ENCODE measurements at regions not wholly inside any gene's neighbourhood (a gene's known extent, or its start where the extent isn't known, plus 50 kb on each side); places are given as distances from the start of the nearest gene placed in this dataset.
"Not testable (repeated sequence)": the region's sequence is repeated elsewhere in the genome, so short reads cannot be mapped to it uniquely, and the experiment has no call there.

- not testable (repeated sequence) for DNase-seq (ENCODE audit: low spot score)
These were observed 98.1 kb upstream of the SIMC1 start for GRCh38 chr5:176140138-176140537.

DNA sequence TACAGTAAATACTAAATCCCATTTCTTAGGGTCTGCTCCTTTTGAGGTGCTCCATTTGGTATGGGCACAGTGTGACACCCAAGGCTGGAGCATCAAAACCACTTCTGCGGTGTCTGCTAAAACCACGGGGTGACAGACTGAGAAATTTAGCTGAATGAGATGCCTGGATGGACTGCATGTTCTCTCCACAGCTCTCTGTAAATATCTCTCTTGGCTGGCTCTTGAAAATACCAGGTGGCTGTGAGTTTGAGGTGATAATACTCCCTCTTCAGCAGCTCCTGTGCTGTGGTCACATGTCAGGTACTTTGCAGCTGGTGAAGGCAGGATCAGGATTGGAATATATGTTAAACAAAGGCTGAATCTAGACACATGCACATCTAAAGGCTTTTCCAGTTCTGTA lies 93.7 kb upstream of the SIMC1 start:
- no peak for DNase-seq (ENCODE audit: low spot score)

DNA sequence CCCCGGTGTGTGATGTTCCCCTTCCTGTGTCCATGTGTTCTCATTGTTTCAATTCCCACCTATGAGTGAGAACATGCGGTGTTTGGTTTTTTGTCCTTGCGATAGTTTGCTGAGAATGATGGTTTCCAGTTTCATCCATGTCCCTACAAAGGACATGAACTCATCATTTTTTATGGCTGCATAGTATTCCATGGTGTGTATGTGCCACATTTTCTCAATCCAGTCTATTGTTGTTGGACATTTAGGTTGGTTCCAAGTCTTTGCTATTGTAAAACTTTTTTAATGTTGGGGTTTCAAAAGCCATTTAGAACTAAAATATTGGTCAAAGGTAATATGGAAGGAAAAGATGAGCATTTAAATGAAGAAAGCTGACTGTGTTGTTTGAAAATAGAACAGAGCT lies 88.3 kb upstream of the SIMC1 start:
- DNase-seq (ENCODE audit: low spot score): not testable (repeated sequence)

DNA sequence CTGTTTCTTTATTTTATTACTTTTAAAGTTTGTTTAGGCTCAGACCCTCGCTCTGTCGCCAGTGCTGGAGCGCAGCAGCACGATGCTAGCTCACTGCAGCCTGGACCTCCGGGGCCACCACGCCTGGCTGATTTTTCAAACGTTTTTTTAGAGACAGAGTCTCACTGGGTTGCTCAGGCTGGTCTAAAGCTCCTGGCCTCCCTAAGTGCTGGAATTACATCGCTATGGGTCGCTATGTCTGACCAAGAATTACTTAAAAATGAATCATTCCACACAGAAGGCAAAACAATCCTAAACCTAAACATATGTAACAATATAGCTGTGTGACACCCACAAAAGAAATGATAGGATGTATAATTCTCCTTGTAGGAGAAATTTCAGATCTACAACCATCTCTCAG lies 86.9 kb upstream of the SIMC1 start:
- DNase-seq (ENCODE audit: low spot score): no peak

GRCh38 chr5:176152191-176152929 lies 85.9 kb upstream of the SIMC1 start:
- DNase-seq (ENCODE audit: low spot score): no peak

DNA sequence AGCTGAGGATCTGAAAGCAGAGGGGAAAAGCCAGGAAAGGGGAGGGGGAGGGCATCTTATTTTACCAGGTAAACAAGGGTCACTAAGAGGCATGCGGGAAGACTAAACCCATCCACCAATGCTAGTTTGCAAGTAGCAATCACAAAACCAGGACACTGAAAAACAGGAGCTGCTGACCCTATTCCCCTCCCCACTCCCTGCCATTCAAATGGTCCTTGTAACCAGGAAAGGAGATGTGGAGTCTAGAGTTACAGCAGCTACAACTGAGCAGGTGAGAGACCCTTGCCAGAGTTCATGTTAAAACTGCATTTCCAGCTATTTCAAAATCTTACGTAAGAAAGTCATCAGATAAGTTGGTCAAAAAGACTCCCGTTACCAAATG lies 85.3 kb upstream of the SIMC1 start:
- no peak for DNase-seq (ENCODE audit: low spot score)

GRCh38 chr5:176153741-176154140 lies 84.5 kb upstream of the SIMC1 start:
- DNase-seq (ENCODE audit: low spot score): peak; percentile 63

- DNase-seq (ENCODE audit: low spot score): no peak
These were observed 83.4 kb upstream of the SIMC1 start for GRCh38 chr5:176154821-176155220.

DNA sequence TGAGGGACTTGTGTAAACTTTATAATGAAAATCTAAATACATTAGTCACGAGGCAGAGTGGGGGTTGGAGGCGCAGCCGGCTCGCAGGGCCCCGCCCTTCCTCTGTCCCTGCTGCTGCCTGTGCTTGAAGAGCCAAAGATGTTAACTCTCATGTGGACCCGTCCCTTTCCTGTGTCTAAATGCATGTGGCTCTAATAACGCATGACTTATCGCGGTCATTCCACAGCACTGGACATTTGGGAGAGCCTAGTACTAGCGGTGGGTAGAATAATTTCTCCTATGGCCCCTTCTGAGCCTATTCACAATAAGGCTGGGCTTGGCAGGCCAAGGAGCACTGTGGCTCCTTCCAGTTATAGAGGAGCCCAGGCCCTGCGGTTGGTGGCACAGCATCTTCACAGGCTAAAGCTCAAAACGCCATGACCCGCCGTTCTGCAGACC lies 82.3 kb upstream of the SIMC1 start:
- no peak for DNase-seq (ENCODE audit: low spot score)

DNA sequence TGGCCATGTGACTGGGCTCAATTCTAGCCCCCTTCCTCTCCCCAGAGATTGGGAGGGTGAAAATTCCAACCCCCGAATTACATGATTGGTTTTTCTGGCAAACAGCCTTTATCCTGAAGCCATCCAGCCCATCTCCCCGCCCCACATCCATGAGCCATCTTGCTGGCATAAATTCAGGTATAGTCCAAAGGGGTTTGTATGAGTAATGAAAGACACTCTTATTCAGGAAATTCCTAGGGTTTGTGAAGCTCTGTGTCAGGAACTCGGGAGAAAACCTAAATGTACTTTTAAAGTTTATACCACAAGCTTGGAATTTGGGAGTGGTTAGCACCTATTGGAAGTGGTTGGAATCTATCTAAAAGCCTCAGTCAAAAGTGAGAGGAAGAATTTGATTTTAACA lies 80.6 kb upstream of the SIMC1 start:
- peak; percentile 68 for DNase-seq (ENCODE audit: low spot score)

DNA sequence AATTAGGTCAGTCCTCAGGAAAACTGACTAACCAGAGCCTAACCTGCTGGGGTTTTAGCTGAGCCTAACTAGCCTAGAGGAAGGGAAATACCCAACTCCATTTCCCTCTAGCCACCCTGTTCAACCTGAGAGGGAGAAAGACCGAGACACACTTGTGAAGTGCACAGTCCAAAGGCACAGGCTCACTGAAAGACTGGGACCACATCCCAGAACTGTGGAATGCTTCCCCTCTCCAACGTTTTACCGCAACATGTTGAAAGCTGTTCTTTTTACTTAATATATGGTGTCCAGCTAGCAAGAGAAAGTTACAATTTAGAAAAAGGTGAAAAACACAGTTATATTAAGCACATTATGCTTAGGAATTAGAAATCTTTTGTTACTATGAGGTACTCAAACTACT lies 76.8 kb upstream of the SIMC1 start:
- no peak for DNase-seq (ENCODE audit: low spot score)

DNA sequence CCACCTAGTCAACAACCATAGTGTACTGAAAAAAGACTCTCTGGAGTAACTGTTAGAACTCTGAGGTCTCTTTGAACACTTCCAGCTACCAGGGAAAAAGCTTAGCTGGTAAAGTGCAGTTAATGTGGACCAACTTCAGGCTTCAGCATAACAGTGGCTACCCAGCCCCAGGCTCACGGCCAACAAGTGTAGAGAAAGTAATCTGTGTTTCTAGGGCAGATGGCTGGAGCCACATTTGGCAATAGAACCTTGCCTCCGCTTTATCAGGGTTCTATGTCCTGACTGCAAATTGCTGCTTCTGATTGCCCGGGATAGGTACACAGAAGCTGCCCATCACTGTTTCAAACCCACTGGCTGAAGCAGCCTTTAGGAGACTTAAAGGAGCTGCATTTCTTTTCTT lies 76.0 kb upstream of the SIMC1 start:
- DNase-seq (ENCODE audit: low spot score): no peak

DNA sequence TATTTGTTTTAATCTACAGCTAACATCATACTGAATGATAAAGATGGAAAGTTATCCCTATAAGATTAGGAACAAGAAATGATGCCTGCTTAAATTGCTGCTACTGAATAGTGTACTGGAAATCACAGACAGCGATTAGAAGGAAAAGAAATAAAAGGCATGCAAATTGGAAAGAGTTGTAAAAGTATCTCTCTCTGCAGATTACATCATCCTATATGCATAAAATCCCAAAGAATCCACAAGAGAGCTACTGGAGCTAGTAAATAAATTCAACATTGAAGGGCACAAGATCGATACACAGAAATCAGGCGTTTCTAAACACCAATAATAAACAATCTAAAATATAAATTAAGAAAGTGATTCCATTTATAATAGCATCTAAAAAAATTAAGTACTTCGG lies 75.3 kb upstream of the SIMC1 start:
- no peak for DNase-seq (ENCODE audit: low spot score)

- no peak for DNase-seq (ENCODE audit: low spot score)
These were observed 71.8 kb upstream of the SIMC1 start for GRCh38 chr5:176166427-176166826.

GRCh38 chr5:176167800-176168199 lies 70.4 kb upstream of the SIMC1 start:
- no peak for DNase-seq (ENCODE audit: low spot score)

GRCh38 chr5:176169393-176170063 lies 68.7 kb upstream of the SIMC1 start:
- DNase-seq (ENCODE audit: low spot score): no peak

GRCh38 chr5:176170084-176170483 lies 68.1 kb upstream of the SIMC1 start:
- DNase-seq (ENCODE audit: low spot score): no peak

DNA sequence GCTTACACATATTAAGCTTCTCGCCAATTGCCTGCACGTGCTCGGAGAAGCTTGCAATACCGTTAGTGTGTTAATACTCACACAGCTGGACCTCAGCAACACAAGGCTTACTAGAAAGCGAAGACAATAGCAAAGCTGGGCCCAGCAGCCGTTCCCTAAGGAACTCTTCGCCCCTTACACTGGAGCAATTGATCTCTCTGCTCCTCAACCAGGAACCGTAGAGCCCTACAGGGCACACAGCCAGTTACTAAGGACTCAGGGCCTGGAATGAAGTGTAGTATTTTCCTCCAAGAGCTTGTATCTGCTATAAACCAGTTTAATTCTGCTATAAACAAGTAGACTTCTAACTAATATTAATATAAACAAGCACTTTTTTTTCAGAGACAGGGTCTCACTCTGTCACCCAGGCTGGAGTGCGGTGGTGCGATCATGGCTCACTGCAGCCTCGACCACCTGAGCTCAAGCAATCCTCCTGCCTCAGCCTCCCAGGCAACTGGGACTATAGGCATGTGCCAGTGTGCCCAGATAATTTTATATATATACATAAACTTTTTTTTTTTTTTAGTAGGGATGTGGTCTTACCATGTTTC lies 67.0 kb upstream of the SIMC1 start:
- no peak for DNase-seq (ENCODE audit: low spot score)

DNA sequence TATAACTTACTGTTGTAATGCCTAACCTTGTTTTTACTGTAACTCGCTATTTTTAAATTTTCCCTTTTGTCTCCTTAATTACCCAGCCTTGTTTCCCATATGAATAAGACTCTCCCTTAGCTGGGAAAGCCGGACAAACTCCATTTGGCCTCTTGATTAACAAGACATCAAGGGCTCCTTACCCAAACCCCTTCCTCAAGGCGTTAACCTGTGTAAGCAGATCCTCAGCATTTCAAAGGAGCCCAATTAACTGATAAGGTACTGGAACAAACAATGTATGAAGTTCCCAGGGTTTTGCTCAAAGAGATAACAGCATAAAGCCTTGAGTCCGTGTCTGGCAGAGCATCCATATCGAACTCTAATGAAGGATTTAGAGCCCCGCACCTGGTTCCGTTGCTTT lies 66.0 kb upstream of the SIMC1 start:
- DNase-seq (ENCODE audit: low spot score): no peak

DNA sequence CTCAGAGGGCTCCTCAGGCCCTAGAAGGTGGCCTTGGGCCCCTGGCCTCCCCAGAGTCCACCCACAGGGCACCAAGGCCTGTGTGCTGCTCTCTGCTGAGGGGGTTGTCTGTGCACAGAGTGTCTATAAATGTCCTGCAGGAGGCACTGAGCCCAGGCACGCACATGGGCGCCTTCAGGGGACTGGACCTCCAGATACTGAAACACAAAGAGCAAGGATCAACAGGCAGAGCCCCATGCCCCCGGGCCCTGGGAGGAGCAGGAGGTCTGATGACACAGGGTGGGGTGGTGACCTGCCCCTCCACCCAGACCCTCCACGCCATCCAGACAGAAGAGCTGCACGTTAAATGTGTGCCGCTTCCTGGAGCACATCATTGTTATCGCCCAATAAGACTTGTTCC lies 64.6 kb upstream of the SIMC1 start:
- DNase-seq (ENCODE audit: low spot score): no peak

DNA sequence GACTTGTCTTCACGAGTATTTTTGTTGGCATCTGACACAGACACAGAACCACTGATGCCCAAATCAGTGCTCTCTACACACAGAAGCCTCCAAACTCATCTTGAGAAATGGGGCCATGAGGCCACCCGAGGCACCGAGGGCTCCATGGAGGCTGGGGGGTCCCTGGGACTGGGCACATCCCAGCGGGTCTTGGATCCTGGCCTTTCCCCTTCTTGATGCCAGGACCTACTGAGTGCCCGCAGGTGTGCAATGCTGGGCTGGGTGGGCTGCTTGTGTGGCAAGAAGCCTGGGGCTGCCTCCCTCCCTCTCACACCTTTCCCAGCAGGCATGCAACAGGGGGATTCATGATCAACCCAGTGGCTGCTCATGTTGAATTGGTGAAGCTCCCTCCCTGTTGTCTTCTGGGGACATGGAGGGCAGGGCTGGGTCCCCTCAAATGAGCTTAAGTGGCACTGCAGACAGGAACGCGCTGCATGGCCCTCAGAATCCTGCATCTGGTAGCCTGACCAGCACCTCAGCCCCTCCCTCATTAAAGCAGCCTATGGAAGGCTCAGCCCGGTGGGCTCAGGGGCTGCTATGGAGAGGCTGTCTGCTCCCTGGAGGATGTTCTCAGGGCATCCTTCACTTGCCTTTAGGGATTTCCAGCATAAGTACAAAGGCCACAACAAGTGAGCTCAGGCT lies 63.7 kb upstream of the SIMC1 start:
- DNase-seq (ENCODE audit: low spot score): no peak

DNA sequence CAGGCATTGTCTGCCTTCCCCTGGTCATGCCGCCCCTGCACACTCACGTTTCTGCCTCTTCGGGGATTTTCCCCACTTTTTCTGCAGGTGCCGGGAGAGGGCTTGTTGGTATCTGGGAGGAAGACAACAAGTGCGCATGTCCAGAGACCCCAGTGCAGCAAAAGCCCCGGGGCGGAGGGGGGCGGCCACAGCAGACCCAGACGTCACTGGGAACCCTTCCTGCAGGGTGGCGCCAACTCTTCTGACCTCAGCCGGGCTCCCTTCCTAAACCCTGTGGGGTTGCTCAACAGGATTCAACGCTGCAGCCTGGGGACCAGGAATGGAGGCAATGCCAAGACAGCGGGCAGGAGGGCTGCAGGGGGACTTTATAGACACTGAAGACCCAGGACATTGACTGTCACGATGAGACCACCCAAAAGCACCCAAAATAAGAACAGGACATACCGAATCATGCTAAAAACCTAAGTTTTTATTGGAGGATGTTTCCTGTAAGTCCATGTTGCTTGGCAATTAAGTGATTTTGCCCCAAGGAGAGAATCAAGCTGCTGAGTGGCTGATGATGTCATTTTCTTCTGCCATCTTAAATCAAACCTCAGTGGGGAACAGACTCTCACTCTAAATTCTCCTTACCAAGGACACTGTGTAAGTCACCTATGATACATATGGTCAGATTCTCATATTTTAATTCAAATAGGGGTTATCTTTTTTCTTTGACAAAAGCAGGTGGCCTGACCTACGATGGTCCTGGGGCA lies 62.9 kb upstream of the SIMC1 start:
- DNase-seq (ENCODE audit: low spot score): no peak

All from AG20443 (cell line).